ENCODE measurements at regions not wholly inside any gene's neighbourhood (a gene's known extent, or its start where the extent isn't known, plus 50 kb on each side); places are given as distances from the start of the nearest gene placed in this dataset.

GRCh38 chr21:16198546-16198945 lies 468.8 kb downstream of the USP25 start:
- TF ChIP-seq POLR2AphosphoS5 (IDR thresholded peaks at IDR 0.05) = no peak
- TF ChIP-seq, protein P1, sequence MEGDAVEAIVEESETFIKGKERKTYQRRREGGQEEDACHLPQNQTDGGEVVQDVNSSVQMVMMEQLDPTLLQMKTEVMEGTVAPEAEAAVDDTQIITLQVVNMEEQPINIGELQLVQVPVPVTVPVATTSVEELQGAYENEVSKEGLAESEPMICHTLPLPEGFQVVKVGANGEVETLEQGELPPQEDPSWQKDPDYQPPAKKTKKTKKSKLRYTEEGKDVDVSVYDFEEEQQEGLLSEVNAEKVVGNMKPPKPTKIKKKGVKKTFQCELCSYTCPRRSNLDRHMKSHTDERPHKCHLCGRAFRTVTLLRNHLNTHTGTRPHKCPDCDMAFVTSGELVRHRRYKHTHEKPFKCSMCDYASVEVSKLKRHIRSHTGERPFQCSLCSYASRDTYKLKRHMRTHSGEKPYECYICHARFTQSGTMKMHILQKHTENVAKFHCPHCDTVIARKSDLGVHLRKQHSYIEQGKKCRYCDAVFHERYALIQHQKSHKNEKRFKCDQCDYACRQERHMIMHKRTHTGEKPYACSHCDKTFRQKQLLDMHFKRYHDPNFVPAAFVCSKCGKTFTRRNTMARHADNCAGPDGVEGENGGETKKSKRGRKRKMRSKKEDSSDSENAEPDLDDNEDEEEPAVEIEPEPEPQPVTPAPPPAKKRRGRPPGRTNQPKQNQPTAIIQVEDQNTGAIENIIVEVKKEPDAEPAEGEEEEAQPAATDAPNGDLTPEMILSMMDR (IDR thresholded peaks at IDR 0.05 in 8 of 11, conservative IDR thresholded peaks at IDR 0.05 in 3 of 11) = no peak

Data from spleen (tissue), 7 donors.